ENCODE measurements at regions not wholly inside any gene's neighbourhood (a gene's known extent, or its start where the extent isn't known, plus 50 kb on each side); places are given as distances from the start of the nearest gene placed in this dataset.

DNA sequence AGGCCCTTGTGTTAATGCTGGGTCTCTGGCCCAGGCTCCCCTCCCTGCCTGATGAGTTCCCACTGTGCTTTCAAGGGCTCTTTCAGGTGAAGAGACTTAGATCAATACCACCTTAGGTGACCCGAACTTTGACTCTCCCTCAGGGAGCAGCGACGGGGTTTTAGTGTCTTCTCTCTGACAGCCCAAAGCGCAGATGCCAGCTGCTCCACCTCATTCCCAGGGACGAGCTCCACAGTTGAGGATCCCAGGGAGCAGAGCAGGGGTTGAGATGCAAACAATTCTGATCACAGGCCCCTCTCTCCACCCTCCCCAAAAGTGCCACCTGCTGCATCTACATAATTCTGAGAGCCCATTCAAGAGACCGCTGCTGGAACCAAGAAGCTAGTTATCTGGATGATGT is 265.1 kb downstream of the TJP1 start:
- TF ChIP-seq, protein P1, sequence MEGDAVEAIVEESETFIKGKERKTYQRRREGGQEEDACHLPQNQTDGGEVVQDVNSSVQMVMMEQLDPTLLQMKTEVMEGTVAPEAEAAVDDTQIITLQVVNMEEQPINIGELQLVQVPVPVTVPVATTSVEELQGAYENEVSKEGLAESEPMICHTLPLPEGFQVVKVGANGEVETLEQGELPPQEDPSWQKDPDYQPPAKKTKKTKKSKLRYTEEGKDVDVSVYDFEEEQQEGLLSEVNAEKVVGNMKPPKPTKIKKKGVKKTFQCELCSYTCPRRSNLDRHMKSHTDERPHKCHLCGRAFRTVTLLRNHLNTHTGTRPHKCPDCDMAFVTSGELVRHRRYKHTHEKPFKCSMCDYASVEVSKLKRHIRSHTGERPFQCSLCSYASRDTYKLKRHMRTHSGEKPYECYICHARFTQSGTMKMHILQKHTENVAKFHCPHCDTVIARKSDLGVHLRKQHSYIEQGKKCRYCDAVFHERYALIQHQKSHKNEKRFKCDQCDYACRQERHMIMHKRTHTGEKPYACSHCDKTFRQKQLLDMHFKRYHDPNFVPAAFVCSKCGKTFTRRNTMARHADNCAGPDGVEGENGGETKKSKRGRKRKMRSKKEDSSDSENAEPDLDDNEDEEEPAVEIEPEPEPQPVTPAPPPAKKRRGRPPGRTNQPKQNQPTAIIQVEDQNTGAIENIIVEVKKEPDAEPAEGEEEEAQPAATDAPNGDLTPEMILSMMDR (IDR thresholded peaks at IDR 0.05; ENCODE audit: poor library complexity) = no peak
- TF ChIP-seq EZH2 (IDR thresholded peaks at IDR 0.05; ENCODE audit: borderline replicate concordance) = no peak
